GM12878 (cell line): ENCODE measurements at regions not wholly inside any gene's neighbourhood (a gene's known extent, or its start where the extent isn't known, plus 50 kb on each side); places are given as distances from the start of the nearest gene placed in this dataset.

Experiments used
- CEBPB ChIP-seq, 2 experiments: fragments of 150-350 bp in 1 of 2; IDR thresholded peaks; 2 replicates each; pipeline ENCODE4 v1.6.1; 2012 to 2014; ENCODE audit warnings: low read depth in 2 of 2, low read length in 2 of 2, borderline replicate concordance in 1 of 2, inconsistent platforms in 1 of 2
- CHD4 ChIP-seq: fragments of 200-600 bp; sonication (generic); IDR thresholded peaks from 2 replicates; pipeline ENCODE4 v1.6.1; 2016; ENCODE audit warnings: mild to moderate bottlenecking
- EP300 ChIP-seq, 2 experiments: fragments of 150-350 bp in 1 of 2; IDR thresholded peaks; 2 replicates each; pipeline ENCODE4 v1.6.1; 2011 to 2012; ENCODE audit warnings: low read depth in 2 of 2, low read length in 2 of 2, borderline replicate concordance in 1 of 2, improper control_type of control experiment in 1 of 2, inconsistent platforms in 1 of 2; ENCODE audit not compliant: control insufficient read depth in 1 of 2

DNA sequence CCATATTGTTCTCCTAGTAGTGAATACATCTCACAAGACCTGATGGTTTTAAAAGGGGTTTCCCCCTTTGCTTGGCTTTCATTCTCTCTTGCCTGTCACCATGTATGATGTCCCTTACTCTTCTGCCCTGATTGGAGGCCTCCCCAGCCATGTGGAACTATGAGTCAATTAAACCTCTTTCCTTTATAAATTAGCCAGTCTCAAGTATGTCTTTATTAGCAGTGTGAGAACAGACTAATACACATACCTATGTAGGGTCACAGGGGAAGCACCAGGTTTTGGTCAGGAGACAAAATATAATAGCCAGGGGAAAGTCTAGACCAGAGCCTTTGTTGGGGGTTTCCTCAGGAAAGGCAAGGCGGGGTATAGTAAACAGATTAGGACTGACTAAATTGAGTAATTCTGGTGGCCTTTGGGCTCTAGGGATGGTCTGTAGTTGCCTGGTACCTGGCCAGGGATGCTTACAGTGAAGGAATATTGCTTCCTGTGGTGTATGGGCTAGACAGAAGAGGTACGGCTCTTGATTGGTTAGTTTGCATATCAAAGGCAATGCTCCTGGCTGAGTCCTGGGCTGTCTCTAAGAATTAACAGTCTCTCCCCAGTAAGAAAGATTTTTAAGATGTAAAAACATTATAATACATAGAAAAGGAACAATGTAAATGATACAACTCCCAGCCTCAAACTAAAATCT, 254.5 kb downstream of the ELAVL2 start:
- TF ChIP-seq EP300 (IDR thresholded peaks at IDR 0.05; ENCODE audit: borderline replicate concordance in 1 of 2, control insufficient read depth in 1 of 2, low read depth in 2 of 2, low read length in 2 of 2) (no peak), CHD4 (no peak), CEBPB (IDR thresholded peaks at IDR 0.05; ENCODE audit: borderline replicate concordance in 1 of 2, low read depth in 2 of 2, low read length in 2 of 2) (no peak)
